Activated CD8-positive, alpha-beta memory T cell treated with anti-CD3 and anti-CD28 coated beads for 36 hours (primary cell): ENCODE measurements at regions not wholly inside any gene's neighbourhood (a gene's known extent, or its start where the extent isn't known, plus 50 kb on each side); places are given as distances from the start of the nearest gene placed in this dataset.

Experiments
- CTCF ChIA-PET: fragments of 350-600 bp; sonication (Branson Sonifier 250); formaldehyde crosslinking; loops from one replicate; lab custom pipeline; 2021; ENCODE audit warnings: antibody characterized with exemption; lab: Charles Lee
- POLR2A ChIA-PET: fragments of 350-600 bp; sonication (Branson Sonifier 250); formaldehyde crosslinking; loops from one replicate; lab custom pipeline; 2021; ENCODE audit warnings: antibody characterized with exemption; lab: Charles Lee

GRCh38 chr2:46850742-46851141 is 64.9 kb downstream of the MCFD2 start:
- ChIA-PET CTCF (no interaction called here), POLR2A (no interaction called here)

GRCh38 chr2:46849721-46850556 is 65.7 kb downstream of the MCFD2 start:
- CTCF ChIA-PET = no interaction called here

DNA sequence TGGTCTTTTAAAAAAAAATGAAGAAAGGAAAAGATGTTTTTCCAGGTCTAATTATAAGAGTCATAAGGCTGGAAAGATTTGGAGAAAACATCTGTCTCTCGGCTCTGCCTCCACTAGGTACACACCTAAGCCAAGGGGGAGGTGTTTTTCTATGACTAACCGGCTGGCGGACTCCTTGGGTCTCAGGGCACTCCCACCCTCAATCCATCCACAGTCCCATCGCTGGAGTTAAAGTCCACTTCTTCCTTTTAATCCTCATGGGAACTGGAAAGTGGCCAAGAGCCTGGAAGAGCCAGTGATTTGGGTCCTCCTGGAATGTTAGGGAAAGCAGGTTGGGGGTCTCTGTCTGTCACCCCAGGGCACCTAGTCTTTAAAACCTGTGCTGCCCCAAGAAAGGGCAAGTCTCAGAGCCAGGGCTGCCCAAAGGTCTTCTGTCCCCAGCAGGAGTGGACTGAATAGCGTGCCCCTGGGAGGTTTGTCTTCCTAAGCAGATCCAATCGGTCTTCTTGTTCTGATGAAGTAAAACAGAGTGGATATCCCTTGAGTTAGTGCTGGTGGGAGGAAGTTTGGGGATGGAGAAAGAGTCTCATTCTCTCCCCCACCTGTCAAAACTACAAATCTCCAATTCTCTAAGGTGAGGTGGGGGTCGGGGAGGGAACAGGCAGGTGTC is 66.4 kb downstream of the MCFD2 start:
- ChIA-PET POLR2A (no interaction called here), CTCF (no interaction called here)

More at GRCh38 chr2:46849721-46850556, 65.7 kb downstream of the MCFD2 start:
- POLR2A ChIA-PET = no interaction called here

DNA sequence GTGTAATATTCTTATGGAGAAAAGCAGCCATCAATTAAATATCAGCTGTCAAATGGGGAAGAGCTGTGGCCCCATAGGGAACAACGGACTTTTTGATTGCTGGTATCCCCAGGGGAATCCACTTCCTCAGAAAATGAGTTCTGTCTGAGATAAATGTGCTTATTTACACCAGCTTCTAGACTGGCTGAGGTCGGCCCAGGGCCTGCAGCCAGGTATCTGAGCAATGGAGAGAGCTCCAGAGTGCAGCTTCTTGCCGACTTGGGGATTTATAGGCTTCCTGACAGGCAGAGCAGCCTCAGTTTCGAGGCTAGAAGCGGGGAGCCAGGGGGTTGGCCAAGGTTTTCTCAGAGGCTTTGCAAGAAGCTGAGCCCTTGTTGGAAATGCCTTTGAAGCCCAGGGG is 67.2 kb downstream of the MCFD2 start:
- ChIA-PET POLR2A (no interaction called here), CTCF (no interaction called here)

DNA sequence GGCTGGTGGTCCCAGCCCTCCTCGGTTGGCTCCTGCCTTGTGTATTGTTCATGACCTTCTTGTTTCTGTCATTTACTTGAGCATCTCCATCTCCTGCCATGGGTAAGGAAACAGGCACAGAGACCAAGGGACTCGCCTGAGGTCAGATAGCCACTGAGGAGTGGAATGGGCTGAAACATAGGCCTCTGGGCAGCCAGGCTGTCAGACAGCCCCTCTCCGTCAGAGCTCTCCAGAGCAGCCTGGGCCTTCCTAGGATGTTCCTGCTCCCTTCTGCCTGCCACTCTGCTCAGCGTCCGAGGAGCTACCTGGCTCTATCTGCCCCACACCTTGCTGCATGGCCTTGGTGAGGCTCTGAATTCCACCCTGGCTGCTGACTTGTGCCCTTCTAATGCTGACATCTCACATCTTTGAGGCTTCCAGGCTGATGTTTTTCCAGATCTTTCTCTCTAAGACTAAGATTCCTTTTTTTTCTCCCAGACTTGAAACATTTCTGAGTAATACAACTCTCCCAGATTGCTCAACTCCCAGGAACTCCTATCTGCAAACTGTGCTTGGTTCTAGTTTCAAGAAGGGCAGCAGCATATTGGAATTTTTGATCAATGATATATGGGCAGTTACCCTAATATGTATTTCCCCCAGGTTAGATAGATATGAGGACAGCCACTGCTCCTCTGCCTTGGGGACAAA is 67.7 kb downstream of the MCFD2 start:
- POLR2A ChIA-PET = no interaction called here

GRCh38 chr2:46847185-46847710 is 68.4 kb downstream of the MCFD2 start:
- ChIA-PET CTCF (no interaction called here), POLR2A (no interaction called here)

More for the DNA sequence above, 67.7 kb downstream of the MCFD2 start:
- CTCF ChIA-PET = no interaction called here

- CTCF ChIA-PET = no interaction called here
- POLR2A ChIA-PET = no interaction called here
Observed at GRCh38 chr2:46846536-46846935, 69.1 kb downstream of the MCFD2 start.

DNA sequence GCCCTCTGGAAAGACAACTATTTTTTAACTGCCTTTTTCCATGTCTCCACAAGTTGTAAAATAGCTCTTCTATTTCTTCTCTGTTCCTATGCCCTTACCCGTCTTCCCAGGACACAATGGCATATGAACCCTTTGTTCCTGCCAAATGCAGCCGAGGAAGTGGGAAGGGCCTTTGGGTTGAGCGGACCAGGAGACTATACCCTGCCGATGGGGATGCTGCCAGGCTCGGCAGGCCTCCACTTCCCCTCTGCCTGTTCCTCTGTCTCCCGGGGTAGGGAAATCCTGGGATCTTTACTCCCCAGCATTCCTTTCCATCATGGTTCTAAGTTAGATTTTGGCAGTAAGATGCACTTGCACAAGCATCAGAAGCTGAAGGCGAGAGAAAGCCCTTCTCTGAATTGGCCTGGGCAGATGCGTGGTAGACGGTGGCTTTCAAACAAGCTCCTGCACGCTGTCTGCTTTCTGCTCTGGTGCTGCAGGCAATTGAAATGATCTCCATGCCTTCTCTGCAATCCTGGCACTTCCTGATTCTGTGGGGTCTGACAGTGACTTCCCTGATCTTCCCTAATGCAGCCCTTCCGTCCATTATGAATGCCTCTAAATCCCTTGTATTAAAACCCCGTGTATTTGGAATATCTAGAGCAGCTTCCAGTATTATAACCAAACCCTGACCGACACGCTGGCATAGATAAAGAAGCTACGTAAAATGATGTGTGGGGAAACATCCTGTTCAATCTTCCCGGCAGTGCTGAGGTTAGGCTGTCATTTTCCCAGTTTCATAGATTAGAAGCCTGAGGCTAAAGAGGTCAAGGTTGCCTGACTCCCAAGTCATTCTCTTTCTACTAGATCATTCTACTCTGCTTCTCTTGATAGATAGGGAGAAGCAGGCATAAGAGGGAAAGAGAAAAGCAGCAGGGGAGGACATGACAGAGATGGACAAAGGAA is 69.8 kb downstream of the MCFD2 start:
- ChIA-PET CTCF (no interaction called here), POLR2A (no interaction called here)

DNA sequence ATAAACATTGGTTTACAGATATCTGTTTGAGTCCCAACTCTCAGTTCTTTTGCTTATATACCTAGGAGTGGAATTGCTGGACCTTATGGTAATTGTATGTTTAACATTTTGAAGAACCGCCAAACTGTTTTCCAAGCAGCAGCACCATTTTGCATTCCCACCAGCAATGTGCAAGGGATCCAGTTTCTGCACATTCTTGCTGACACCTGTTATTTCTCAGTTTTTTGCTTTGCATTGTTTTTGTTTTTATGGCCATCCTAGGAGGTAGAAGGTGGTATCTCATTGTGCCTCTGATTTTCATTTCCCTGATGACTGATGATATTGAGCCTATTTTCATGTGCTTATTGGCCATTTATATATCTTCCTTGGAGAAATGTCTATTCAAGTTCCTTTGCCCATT is 71.2 kb downstream of the MCFD2 start:
- POLR2A ChIA-PET = no interaction called here
- CTCF ChIA-PET = no interaction called here

DNA sequence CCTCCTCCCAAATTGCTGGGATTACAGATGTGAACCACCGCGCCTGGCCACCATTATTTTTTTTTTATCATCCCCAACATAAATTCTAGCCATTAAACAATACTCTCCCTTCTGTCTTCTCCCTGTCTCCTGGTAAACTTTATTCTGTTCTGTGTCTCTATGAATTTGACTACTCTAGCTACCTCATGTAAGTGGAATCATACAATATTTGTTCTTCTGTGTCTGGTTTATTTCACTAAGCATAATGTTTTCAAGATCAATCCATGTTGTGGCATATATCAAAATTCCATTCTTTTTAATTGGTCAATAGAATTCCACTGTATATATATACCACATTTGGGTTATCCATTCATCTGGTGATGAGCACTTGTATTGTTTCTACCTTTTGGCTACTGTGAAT is 71.6 kb downstream of the MCFD2 start:
- POLR2A ChIA-PET = no interaction called here

GRCh38 chr2:46843316-46843715 is 72.3 kb downstream of the MCFD2 start:
- POLR2A ChIA-PET = no interaction called here

More for the DNA sequence above, 71.6 kb downstream of the MCFD2 start:
- CTCF ChIA-PET = no interaction called here

DNA sequence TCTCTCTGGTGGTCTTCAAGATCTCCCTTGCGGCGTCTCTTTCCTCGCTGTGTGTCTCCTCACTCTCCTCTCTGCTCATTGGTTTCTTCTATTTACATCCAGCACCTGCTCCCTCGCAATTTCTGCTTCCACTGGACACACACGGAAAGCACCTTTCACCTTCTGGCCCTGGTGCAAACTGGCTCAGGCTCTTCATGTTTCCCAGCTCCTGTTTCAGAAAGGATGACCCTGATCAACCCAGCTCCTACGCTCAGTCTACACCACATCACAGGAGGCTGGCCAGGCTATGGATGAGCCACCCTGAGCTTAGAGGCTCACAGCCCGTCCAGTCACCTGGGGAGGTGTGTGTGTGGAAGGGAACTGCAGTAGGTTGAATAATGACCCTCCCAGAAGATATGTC is 72.7 kb downstream of the MCFD2 start:
- POLR2A ChIA-PET = no interaction called here
- CTCF ChIA-PET = no interaction called here

More at GRCh38 chr2:46843316-46843715, 72.3 kb downstream of the MCFD2 start:
- CTCF ChIA-PET = no interaction called here

GRCh38 chr2:46841621-46842020 is 74.0 kb downstream of the MCFD2 start:
- CTCF ChIA-PET = no interaction called here
- POLR2A ChIA-PET = no interaction called here

GRCh38 chr2:46839045-46839444 is 76.6 kb downstream of the MCFD2 start:
- POLR2A ChIA-PET = no interaction called here

DNA sequence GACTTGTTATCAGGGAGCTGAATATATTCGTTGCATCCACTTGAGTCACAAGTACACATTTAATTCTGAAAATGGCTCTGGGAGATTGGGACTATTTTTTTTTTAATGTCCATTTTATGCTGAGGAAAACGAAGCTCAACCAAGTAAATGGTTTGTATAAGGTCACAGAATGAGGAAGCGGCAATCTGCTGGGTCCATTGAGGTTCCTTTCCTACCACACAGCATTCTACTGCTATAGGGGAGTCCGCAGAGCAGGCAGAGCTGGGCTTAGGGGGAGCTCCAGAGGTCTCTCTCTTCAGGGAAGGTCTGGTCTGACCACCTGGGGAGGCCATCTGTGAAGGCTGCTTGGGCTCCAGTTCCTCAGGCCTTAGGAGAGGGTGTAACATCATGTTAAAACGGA is 77.9 kb downstream of the MCFD2 start:
- POLR2A ChIA-PET = no interaction called here
- CTCF ChIA-PET = no interaction called here

More at GRCh38 chr2:46839045-46839444, 76.6 kb downstream of the MCFD2 start:
- CTCF ChIA-PET = interaction anchor here (0.6 kb wide), 1 partner anchor 14 kb away, joined by 3 read pairs; no protein-coding TSS in a partner anchor

- POLR2A ChIA-PET = no interaction called here
- CTCF ChIA-PET = no interaction called here
Observed at GRCh38 chr2:46837112-46837454, 78.5 kb downstream of the MCFD2 start.

DNA sequence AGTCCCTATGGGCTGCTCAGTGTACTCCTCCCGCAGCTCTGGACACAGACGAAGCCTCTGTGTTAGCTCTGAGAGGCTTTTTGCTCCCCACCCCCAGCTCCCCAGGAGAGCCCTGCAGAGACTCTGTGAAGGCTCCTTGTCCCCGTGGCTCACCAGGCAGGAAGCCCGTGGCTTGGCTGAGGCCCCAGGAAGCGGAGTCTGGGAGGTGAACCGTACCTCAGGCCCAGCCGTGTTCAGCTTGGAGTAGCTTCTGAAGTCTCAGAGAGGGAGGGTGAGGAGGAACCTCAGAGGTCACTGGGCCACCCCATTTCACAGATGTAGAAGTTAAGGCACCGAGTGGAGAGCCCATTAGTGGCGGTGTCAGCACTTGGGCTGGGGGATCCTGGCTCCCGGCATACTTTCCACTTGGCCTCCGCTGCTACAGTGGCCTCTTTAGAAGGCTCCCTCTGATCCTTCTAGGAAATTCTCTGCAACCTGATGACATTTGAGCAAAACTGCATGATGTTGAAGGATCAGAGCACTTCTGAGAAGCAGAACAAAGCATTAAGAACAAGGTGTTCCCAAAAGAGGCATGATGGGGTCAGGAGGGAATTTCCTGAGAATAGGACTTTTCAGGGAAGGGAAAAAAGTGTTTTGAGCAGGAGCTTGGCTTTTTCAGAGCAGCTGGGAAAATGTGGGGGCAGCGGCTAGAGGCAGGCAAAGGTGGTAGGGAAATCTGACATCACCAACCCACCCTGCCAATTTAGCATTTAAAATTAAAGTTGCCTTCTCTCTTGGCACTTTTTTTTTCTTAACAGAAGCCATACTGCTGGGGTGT is 79.1 kb downstream of the MCFD2 start:
- CTCF ChIA-PET = no interaction called here
- POLR2A ChIA-PET = no interaction called here

DNA sequence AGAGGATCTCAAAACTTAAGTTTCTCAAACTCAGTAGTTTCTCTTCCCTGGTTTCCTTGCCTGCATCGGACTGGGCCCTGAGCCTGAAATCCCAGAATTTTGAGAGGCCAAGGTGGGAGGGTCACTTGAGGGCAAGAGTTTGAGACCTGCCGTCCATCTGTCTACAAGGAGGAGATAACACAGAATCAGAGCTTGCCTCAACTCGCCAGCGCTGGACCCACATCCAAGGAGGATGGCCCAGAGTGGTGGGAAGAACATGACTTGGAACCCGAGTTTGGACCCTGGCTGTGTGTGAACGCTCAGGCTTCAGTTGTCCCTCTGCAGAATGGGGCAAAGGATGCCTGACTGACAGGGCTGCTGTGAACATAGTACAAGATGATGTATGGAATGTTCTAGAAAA is 80.1 kb downstream of the MCFD2 start:
- ChIA-PET CTCF (no interaction called here), POLR2A (no interaction called here)
